HG03469 (cell line): ENCODE measurements at regions not wholly inside any gene's neighbourhood (a gene's known extent, or its start where the extent isn't known, plus 50 kb on each side); places are given as distances from the start of the nearest gene placed in this dataset.
"Not testable (repeated sequence)": the region's sequence is repeated elsewhere in the genome, so short reads cannot be mapped to it uniquely, and the experiment has no call there.

ENCODE experiments used
- ATAC-seq: cut with Tn5 transposase; IDR thresholded peaks from one replicate; pipeline ENCODE4 v1.9.1; 2021; ENCODE audit warnings: mild to moderate bottlenecking, moderate library complexity, moderate number of reproducible peaks; ENCODE audit not compliant: unreplicated experiment

DNA sequence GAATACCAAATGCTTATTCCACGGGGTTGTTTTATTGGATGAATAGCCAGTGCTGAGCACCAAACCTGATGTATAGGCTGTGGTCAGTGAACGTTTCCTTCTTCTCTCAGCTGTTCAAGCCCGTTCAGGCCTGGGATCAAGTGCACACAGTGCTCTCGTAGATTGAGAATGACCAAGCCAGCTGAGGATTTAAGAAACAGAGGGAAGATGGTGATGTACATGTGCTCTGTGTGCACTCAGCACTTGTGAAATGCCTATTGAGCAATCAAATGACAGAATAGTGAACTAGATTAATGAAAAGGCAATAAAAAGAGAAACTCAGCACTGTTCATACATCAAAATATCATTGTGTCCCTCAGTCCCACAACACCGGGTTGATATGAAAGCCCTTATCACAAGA, 302.5 kb downstream of the BMPER start:
- ATAC-seq, result no peak

- no peak for ATAC-seq
These were observed 303.7 kb downstream of the BMPER start for GRCh38 chr7:34208878-34209621.

DNA sequence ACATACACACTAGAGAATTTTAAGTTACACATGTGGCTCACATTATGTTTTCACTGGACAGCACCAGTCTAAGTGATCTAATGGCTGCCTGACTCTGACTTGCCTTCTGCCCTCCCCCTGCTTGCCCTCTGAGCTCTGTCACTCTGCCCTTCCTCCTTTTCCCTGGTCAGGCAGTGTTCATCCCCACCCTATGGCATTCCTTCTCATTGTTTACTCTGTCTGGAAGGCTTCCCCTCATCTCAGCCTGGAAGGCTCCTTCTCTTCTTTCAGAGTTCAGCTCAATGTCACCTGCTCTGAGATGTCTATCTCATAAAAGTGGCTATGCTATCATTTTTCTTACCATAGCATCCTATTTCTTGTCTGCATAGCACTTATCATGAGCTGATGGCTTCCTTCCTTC, 305.7 kb downstream of the BMPER start:
- ATAC-seq, result no peak

DNA sequence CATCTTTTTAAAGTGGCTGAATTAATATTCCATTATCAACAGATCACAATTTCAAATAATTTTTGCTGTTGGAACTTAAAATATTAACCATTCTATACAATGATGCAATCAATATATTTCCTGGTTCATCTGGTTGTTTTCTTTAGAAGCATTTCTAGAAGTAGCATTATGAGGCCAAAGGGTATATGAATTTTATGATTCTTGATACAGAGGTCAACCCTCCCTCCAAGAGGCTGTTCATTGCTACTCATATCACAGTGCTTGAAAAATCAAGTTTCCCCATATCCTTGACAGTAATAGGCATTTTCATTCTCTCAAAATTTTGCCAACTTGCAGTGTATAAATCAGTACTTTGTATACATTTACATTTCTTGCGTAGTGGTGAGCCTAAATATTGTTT, 312.6 kb downstream of the BMPER start:
- no peak for ATAC-seq

GRCh38 chr7:34219153-34219718, 313.9 kb downstream of the BMPER start:
- no peak for ATAC-seq

GRCh38 chr7:34220506-34221185, 315.3 kb downstream of the BMPER start:
- ATAC-seq, result no peak

DNA sequence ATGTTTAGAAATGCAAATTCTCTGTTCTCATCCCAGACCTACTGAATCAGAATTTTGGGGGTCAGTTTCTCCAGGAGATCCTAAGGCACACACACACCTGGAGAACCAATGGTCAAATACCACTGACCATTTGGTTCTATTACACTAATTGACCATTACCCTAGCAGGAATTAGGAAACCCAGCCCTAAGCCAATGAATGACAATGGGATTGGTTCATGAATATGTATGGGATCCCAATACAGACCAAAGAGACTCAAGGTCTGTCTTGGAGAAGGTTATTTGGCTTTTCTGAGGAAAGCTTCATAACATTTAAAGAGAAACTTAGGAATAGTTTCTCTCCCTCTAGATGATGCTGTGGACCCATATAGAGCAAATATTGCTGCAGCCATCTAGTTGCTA, 317.0 kb downstream of the BMPER start:
- ATAC-seq, result no peak

DNA sequence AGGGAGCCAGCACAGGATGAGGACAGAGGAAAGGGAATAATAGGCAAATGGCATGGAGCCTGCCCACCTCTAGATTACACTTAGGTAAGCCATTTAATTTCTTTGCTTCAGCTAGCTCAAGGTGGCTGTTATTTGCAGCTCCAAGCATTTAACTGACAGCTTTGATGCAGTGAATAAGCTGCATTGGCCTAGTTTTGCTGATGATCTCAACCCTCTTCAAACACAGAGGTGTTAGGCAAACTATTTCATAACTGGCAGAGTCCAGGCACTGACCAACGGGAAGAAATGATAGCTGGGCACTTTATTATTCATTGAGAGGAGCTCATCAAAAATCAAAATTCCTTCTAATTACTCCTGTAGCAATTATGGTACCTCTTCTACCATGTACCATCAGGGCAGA, 317.4 kb downstream of the BMPER start:
- no peak for ATAC-seq

DNA sequence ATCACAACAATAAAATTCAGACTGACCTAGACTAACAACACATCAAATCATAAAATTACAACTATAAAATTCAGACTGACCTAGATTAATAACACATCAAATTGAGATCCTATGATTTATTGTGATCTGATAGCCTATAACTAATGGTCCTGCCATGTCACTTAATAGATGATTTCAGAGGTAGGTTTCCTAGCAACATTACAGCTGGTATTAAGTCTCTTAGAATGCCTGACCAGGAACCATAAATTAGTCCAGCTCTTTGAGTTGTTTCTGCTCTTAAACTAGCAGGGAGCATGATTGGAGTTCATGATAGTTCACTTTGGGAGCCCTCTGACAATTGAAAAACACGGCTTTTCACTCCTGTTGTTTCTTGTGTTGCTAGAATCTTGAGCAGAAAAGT, 318.9 kb downstream of the BMPER start:
- no peak for ATAC-seq

DNA sequence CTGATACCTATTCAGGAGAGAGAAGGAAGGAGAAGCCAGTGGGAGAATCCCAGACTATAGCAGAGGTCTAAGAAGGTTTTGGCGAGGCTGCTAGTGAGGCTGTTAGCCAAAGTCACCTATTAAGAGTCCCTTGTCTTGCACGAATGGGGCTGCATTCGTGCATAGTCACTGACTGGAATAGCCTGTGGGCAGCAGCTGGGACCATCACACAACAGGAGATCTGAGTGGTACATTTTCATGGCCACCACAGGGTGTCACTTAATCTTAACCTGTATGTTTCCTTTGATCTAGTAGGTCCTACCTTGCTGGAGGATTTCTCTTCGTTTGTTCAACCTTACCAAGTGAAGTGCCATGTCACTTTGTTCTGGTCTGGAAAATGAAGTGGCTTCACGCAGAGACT, 319.9 kb downstream of the BMPER start:
- ATAC-seq, result no peak

- ATAC-seq, result no peak
These were observed 322.2 kb downstream of the BMPER start for GRCh38 chr7:34227525-34227924.

DNA sequence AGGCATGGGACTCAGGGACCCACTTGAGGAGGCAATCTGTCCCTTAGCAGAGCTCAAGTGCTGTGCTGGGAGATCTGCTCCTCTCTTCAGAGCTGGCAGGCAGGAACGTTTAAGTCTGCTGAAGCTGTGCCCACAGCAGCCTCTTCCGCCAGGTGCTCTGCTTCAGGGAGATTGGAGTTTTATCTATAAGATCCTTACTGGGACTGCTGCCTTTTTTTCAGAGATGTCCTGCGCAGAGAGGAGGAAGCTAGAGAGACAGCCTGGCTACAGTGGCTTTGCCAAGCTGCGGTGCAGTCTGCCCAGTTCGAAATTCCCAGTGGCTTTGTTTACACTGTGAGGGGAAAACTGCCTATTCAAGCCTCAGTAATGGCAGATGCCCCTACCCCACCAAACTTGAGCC, 329.8 kb downstream of the BMPER start:
- ATAC-seq, result not testable (repeated sequence)

- ATAC-seq, result no peak
These were observed 330.7 kb downstream of the BMPER start for GRCh38 chr7:34236057-34236456.

GRCh38 chr7:34236839-34237492, 331.6 kb downstream of the BMPER start:
- ATAC-seq, result no peak

DNA sequence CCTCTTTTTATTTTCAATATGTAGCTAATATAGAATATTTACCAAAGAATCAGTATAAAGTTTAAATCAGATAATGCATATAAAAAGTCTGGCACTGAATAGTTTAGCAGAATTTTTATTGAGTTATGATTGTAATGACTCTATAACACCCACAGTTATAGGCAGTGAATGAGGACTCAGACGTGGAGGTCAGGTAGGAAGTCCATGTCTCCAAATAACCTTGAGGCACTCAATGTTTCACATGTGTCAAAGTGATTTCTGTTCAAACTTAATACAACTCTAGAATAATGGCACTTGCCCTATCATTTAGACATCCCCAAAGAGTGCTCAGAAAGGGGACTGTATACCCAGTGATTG, 332.1 kb downstream of the BMPER start:
- ATAC-seq, result no peak

- ATAC-seq, result no peak
These were observed 335.1 kb downstream of the BMPER start for GRCh38 chr7:34240417-34240816.

DNA sequence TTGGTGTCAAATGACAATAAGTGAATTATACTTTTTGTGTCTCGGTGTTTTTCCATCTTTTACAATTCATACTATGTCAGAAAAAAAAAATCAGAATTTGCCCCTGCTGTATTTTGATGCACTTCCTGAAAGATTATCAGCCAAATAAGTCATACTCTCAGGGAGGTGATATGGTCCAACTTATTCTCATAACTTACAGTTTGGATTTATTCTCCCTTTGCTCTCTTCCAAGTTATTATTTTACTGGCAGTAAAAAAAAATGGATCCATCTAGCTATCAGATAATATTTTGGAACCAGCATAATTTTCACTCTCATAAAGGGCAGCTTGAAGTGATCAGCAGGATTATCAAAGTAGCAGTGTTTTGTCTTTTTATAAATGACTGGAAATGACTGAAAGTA, 337.1 kb downstream of the BMPER start:
- ATAC-seq, result no peak

DNA sequence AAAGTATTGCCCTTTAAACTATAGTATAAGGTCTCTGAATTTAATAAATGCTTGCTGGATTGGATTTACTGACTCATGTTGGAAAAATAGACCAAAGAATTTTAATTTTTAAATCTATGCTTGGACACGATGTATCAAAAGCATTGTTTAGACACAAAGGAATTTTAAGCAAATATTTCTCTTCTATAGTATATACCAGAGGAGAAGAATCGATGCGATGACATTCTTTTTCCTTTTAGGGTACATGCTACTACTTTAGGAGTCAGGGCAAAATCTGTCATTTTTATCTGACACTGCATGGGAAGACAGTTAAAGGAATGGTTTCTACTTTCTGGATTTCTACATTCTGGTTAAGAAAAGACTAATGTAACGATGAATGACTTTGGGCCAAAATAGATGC, 339.9 kb downstream of the BMPER start:
- no peak for ATAC-seq

DNA sequence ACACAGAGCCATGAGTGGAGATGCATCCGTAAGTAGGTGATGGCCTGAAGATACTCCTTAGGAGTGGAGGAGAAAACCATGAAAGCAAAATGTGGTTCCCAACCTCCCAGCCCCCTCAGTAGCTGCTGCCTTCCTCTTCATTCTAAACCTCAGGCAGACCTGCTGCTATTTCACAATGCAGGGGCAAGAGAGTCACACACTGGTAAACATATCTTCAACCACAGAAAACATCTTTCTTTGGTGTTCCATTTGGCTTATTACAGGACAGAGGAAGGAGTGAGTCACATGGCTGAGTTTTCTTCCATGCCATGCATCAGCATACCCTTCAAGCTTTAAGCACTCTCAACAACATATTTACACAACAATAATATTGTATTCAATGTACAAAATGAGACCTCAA, 342.1 kb downstream of the BMPER start:
- no peak for ATAC-seq

GRCh38 chr7:34249192-34249591, 343.9 kb downstream of the BMPER start:
- ATAC-seq, result no peak

DNA sequence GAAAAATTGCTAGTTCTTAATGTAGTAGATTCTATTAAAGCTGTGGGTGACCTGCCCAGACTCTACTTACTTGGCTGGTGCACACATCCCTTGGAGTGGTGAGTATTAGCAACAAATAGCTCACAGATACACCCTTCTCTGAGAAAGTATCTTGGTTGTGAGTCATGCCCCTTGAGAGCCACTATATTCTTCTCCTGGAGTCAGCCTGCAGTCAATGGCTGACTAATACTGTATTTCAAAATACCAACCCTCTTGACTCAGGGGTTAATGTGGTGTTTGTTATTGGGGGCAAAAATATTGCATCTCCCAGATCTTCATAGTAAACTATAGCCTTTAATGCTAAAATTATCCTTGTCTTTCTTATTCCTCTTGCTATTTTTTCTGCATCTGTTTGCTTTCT, 354.9 kb downstream of the BMPER start:
- ATAC-seq, result no peak

- no peak for ATAC-seq
These were observed 357.8 kb downstream of the BMPER start for GRCh38 chr7:34263168-34263567.
